ENCODE measurements at regions not wholly inside any gene's neighbourhood (a gene's known extent, or its start where the extent isn't known, plus 50 kb on each side); places are given as distances from the start of the nearest gene placed in this dataset.

- H3K36me3 ChIP-seq (replicated peaks in 1 of 2; ENCODE audit: control insufficient read depth in 1 of 2, insufficient read depth in 2 of 2, low read length in 2 of 2) = no peaks in the 10 kb centered on the region
- H3K4me3 Mint-ChIP-seq = no peak overlapping the region
- H3K9me3 Mint-ChIP-seq = no peaks in the 10 kb centered on the region
- DNase-seq = no peak
- H3K27ac ChIP-seq (ENCODE audit: low read depth in 1 of 2, low read length in 2 of 2) = no peak overlapping the region
- peak overlapping the region in 1 of 7 donors; percentile 7 for H3K27ac Mint-ChIP-seq
- H3K4me1 ChIP-seq (ENCODE audit: control insufficient read depth in 1 of 2, insufficient read depth in 2 of 2, low read length in 2 of 2) = peaks cover 7 to 10% of the 10 kb centered on the region in 2 donors
- no peaks in the 10 kb centered on the region for H3K36me3 Mint-ChIP-seq
- no peaks in the 10 kb centered on the region for H4K20me1 ChIP-seq (ENCODE audit: insufficient read depth, low read length)
- no peaks in the 10 kb centered on the region for H3K79me2 ChIP-seq (ENCODE audit: insufficient read depth, low read length)
- TF ChIP-seq CTCF (IDR thresholded peaks at IDR 0.05) = no peak
- H3K4me1 Mint-ChIP-seq = peaks cover 21% of the 10 kb centered on the region
- H3K9ac ChIP-seq (ENCODE audit: insufficient read depth, low read length, poor library complexity, severe bottlenecking) = no peak overlapping the region
- intact Hi-C loops (cut with micrococcal nuclease) = no loop called here
- no peak overlapping the region for H3K4me3 ChIP-seq (replicated peaks in 1 of 3; ENCODE audit: low read depth in 2 of 3, low read length in 3 of 3)
- peaks cover 6 to 7% (median 7%) of the 10 kb centered on the region in 3 donors for H3K27me3 Mint-ChIP-seq (ENCODE audit: low read depth in 3 of 3)
- H2AFZ ChIP-seq (ENCODE audit: insufficient read depth, low read depth, low read length, poor library complexity, severe bottlenecking) = no peak overlapping the region
- 100% methylated on average over 1 of the region's 1 CpG for WGBS (ENCODE audit: insufficient coverage)
- no peaks in the 10 kb centered on the region for H3K9me3 ChIP-seq (replicated peaks in 1 of 2; ENCODE audit: control insufficient read depth in 1 of 2, insufficient read depth in 1 of 2, low read length in 2 of 2)
- H3K4me2 ChIP-seq (replicated peaks; ENCODE audit: extremely low read depth, low read length, poor library complexity, severe bottlenecking) = no peak overlapping the region
- H3K27me3 ChIP-seq (ENCODE audit: control insufficient read depth in 2 of 2, insufficient read depth in 2 of 2, low read length in 2 of 2) = no peaks in the 10 kb centered on the region
Observed at GRCh38 chr3:188053036-188053340, 101.0 kb upstream of the LPP start.

- Mint-ChIP-seq H3K36me3 (no peaks in the 10 kb centered on the region), H3K4me3 (no peak overlapping the region), H3K27ac (no peak overlapping the region), H3K9me3 (no peaks in the 10 kb centered on the region), H3K27me3 (ENCODE audit: low read depth in 3 of 3) (peaks cover 6 to 7% (median 7%) of the 10 kb centered on the region in 3 donors), H3K4me1 (peaks cover 21% of the 10 kb centered on the region)
- no peaks in the 10 kb centered on the region for H3K36me3 ChIP-seq (replicated peaks in 1 of 2; ENCODE audit: control insufficient read depth in 1 of 2, insufficient read depth in 2 of 2, low read length in 2 of 2)
- H3K4me2 ChIP-seq (replicated peaks; ENCODE audit: extremely low read depth, low read length, poor library complexity, severe bottlenecking) = no peak overlapping the region
- no peak overlapping the region for H2AFZ ChIP-seq (ENCODE audit: insufficient read depth, low read depth, low read length, poor library complexity, severe bottlenecking)
- H3K9ac ChIP-seq (ENCODE audit: insufficient read depth, low read length, poor library complexity, severe bottlenecking) = no peak overlapping the region
- no peaks in the 10 kb centered on the region for H4K20me1 ChIP-seq (ENCODE audit: insufficient read depth, low read length)
- H3K27ac ChIP-seq (ENCODE audit: low read depth in 1 of 2, low read length in 2 of 2) = no peak overlapping the region
- H3K4me3 ChIP-seq (replicated peaks in 1 of 3; ENCODE audit: low read depth in 2 of 3, low read length in 3 of 3) = no peak overlapping the region
- DNase-seq = no peak
- peaks cover 7 to 10% of the 10 kb centered on the region in 2 donors for H3K4me1 ChIP-seq (ENCODE audit: control insufficient read depth in 1 of 2, insufficient read depth in 2 of 2, low read length in 2 of 2)
- TF ChIP-seq CTCF (IDR thresholded peaks at IDR 0.05) = no peak
- H3K9me3 ChIP-seq (replicated peaks in 1 of 2; ENCODE audit: control insufficient read depth in 1 of 2, insufficient read depth in 1 of 2, low read length in 2 of 2) = no peaks in the 10 kb centered on the region
- no peaks in the 10 kb centered on the region for H3K27me3 ChIP-seq (ENCODE audit: control insufficient read depth in 2 of 2, insufficient read depth in 2 of 2, low read length in 2 of 2)
- intact Hi-C loops (cut with micrococcal nuclease) = no loop called here
- 94% methylated on average over 4 of the region's 10 CpGs for WGBS (ENCODE audit: insufficient coverage)
- H3K79me2 ChIP-seq (ENCODE audit: insufficient read depth, low read length) = no peaks in the 10 kb centered on the region
Observed at GRCh38 chr3:188053710-188054380, 100.1 kb upstream of the LPP start.

Measured in CD14-positive monocyte (primary cell).